ENCODE measurements at regions not wholly inside any gene's neighbourhood (a gene's known extent, or its start where the extent isn't known, plus 50 kb on each side); places are given as distances from the start of the nearest gene placed in this dataset.

- TF ChIP-seq CTCF (IDR thresholded peaks at IDR 0.05) (no peak), POLR2AphosphoS5 (IDR thresholded peaks at IDR 0.05; ENCODE audit: low read depth, low read length) (no peak), TCF7L2 (IDR thresholded peaks at IDR 0.05; ENCODE audit: low read depth, low read length) (no peak), SIN3A (IDR thresholded peaks at IDR 0.05; ENCODE audit: borderline replicate concordance, insufficient read depth, low read depth, low read length) (no peak)
- TF ChIP-seq, protein P1, sequence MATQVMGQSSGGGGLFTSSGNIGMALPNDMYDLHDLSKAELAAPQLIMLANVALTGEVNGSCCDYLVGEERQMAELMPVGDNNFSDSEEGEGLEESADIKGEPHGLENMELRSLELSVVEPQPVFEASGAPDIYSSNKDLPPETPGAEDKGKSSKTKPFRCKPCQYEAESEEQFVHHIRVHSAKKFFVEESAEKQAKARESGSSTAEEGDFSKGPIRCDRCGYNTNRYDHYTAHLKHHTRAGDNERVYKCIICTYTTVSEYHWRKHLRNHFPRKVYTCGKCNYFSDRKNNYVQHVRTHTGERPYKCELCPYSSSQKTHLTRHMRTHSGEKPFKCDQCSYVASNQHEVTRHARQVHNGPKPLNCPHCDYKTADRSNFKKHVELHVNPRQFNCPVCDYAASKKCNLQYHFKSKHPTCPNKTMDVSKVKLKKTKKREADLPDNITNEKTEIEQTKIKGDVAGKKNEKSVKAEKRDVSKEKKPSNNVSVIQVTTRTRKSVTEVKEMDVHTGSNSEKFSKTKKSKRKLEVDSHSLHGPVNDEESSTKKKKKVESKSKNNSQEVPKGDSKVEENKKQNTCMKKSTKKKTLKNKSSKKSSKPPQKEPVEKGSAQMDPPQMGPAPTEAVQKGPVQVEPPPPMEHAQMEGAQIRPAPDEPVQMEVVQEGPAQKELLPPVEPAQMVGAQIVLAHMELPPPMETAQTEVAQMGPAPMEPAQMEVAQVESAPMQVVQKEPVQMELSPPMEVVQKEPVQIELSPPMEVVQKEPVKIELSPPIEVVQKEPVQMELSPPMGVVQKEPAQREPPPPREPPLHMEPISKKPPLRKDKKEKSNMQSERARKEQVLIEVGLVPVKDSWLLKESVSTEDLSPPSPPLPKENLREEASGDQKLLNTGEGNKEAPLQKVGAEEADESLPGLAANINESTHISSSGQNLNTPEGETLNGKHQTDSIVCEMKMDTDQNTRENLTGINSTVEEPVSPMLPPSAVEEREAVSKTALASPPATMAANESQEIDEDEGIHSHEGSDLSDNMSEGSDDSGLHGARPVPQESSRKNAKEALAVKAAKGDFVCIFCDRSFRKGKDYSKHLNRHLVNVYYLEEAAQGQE (IDR thresholded peaks at IDR 0.05; ENCODE audit: insufficient read depth in 1 of 2, low read depth in 2 of 2, low read length in 1 of 2) = no peak
Observed at GRCh38 chr4:67366311-67366861, 178.9 kb downstream of the CENPC start.

All from Panc1 (cell line).